Stomach smooth muscle (tissue), 2 donors: ENCODE measurements at regions not wholly inside any gene's neighbourhood (a gene's known extent, or its start where the extent isn't known, plus 50 kb on each side); places are given as distances from the start of the nearest gene placed in this dataset.
"Not testable (repeated sequence)": the region's sequence is repeated elsewhere in the genome, so short reads cannot be mapped to it uniquely, and the experiment has no call there.

ENCODE experiments used
- H3K27ac ChIP-seq: one replicate; pipeline ENCODE4 v1.7.0; 2013; ENCODE audit warnings: mild to moderate bottlenecking, low read length, inconsistent platforms
- H3K27me3 ChIP-seq, 2 donors: one replicate each; pipeline ENCODE4 v1.7.0; 2013; ENCODE audit warnings: low read length in 2 of 2; ENCODE audit not compliant: insufficient read depth in 2 of 2, control insufficient read depth in 1 of 2
- H3K36me3 ChIP-seq, 2 donors: one replicate each; pipeline ENCODE4 v1.7.0; 2013; ENCODE audit warnings: low read length in 2 of 2; ENCODE audit not compliant: control insufficient read depth in 2 of 2, insufficient read depth in 2 of 2
- H3K4me1 ChIP-seq: one replicate; pipeline ENCODE4 v1.7.0; 2013; ENCODE audit warnings: low read length; ENCODE audit not compliant: control insufficient read depth, insufficient read depth
- H3K4me3 ChIP-seq, 2 donors: one replicate each; pipeline ENCODE4 v1.7.0; 2013; ENCODE audit warnings: low read length in 2 of 2
- H3K9ac ChIP-seq, 2 donors: one replicate each; pipeline ENCODE4 v1.7.0; 2013; ENCODE audit warnings: low read length in 2 of 2, mild to moderate bottlenecking in 1 of 2
- H3K9me3 ChIP-seq, 2 donors: one replicate each; pipeline ENCODE4 v1.7.0; 2013; ENCODE audit warnings: low read length in 2 of 2; ENCODE audit not compliant: control insufficient read depth in 2 of 2
- donor health status: healthy.
- donor health status: Pancreatic carcinoma.

- H3K9ac ChIP-seq: no peak overlapping the region
- no peaks in the 10 kb centered on the region for H3K9me3 ChIP-seq
- H3K27me3 ChIP-seq: no peaks in the 10 kb centered on the region
- no peak overlapping the region for H3K4me3 ChIP-seq
- no peak overlapping the region for H3K27ac ChIP-seq
- no peaks in the 10 kb centered on the region for H3K4me1 ChIP-seq
- no peaks in the 10 kb centered on the region for H3K36me3 ChIP-seq
These were observed 236.0 kb upstream of the STXBP5 start for GRCh38 chr6:146968041-146968760.

DNA sequence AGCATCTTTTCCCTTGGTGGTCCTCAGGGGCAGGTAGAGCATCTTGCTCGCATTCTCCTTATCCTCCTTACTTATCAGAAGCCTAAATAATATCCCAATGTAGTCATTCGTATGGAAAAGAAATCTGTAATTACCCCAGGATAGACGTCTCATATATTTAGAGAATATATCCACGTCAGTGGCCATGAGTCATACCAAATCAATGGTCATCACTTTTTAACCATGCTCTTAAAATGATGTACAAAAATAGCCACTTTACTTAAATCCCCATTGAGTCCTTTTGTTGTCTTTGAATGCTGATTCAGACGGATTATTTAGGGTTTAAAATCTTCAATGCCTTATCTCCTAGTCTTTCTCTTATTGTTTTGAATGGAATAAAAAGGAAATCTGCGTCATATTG, 231.7 kb upstream of the STXBP5 start:
- H3K27me3 ChIP-seq: no peaks in the 10 kb centered on the region
- H3K4me3 ChIP-seq: no peak overlapping the region
- no peak overlapping the region for H3K9ac ChIP-seq
- no peak overlapping the region for H3K27ac ChIP-seq
- H3K36me3 ChIP-seq: no peaks in the 10 kb centered on the region
- no peaks in the 10 kb centered on the region for H3K9me3 ChIP-seq
- no peaks in the 10 kb centered on the region for H3K4me1 ChIP-seq

GRCh38 chr6:146974351-146974750, 229.9 kb upstream of the STXBP5 start:
- H3K4me3 ChIP-seq: no peak overlapping the region
- no peak overlapping the region for H3K9ac ChIP-seq
- H3K36me3 ChIP-seq: no peaks in the 10 kb centered on the region
- H3K4me1 ChIP-seq: no peaks in the 10 kb centered on the region
- no peaks in the 10 kb centered on the region for H3K27me3 ChIP-seq
- no peaks in the 10 kb centered on the region for H3K9me3 ChIP-seq
- H3K27ac ChIP-seq: no peak overlapping the region

DNA sequence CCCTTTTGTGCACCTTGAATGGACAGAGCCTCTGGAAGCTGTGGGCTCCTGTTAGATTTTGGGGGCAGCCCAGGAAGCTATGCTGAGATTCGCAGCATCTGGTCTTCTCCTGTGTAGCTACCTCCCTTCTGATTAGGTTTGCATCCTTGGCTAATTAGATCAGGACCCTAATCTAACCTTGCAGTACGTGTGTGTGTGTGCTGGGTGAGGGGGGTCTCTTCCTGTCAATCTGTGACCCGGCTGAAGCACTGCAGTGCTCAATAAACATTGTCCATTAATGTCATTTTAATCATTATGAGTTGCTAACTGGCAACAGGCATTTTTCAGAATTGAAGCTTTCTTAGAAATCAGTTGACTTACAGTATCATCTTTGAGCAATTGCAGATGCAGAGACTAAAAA, 229.1 kb upstream of the STXBP5 start:
- H3K27me3 ChIP-seq: no peaks in the 10 kb centered on the region
- no peak overlapping the region for H3K9ac ChIP-seq
- H3K36me3 ChIP-seq: no peaks in the 10 kb centered on the region
- H3K4me1 ChIP-seq: no peaks in the 10 kb centered on the region
- H3K9me3 ChIP-seq: no peaks in the 10 kb centered on the region
- H3K4me3 ChIP-seq: no peak overlapping the region
- no peak overlapping the region for H3K27ac ChIP-seq

DNA sequence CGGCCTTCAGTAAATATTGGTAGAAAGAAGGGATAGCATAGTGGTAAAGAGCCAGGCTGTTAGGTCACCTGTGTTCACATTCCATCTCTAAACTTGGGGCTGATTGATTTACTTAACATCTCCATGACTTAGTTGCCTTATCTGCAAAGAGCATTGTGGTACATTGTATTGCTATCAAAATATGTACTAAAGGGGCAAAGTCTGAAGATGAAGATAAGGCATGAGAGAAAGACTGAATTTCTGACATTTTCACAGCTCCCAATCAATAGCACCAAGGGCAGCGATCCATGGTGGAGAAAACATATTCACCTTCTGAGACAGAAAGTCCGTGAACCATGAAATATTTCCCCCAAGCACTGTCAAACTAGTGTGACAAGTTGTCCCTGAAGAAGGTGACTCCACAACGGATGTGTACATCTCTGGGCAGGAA, 223.3 kb upstream of the STXBP5 start:
- H3K27ac ChIP-seq: no peak overlapping the region
- no peak overlapping the region for H3K9ac ChIP-seq
- no peak overlapping the region for H3K4me3 ChIP-seq
- no peaks in the 10 kb centered on the region for H3K4me1 ChIP-seq
- H3K9me3 ChIP-seq: no peaks in the 10 kb centered on the region
- H3K27me3 ChIP-seq: no peaks in the 10 kb centered on the region
- no peaks in the 10 kb centered on the region for H3K36me3 ChIP-seq

GRCh38 chr6:146981981-146982380, 222.2 kb upstream of the STXBP5 start:
- Histone ChIP-seq H3K36me3 (no peaks in the 10 kb centered on the region), H3K9me3 (no peaks in the 10 kb centered on the region), H3K27me3 (no peaks in the 10 kb centered on the region), H3K9ac (no peak overlapping the region), H3K27ac (no peak overlapping the region), H3K4me1 (no peaks in the 10 kb centered on the region), H3K4me3 (no peak overlapping the region)

- Histone ChIP-seq H3K27ac (no peak overlapping the region), H3K4me1 (no peaks in the 10 kb centered on the region), H3K36me3 (no peaks in the 10 kb centered on the region), H3K9ac (no peak overlapping the region), H3K27me3 (no peaks in the 10 kb centered on the region), H3K9me3 (no peaks in the 10 kb centered on the region), H3K4me3 (no peak overlapping the region)
These were observed 219.8 kb upstream of the STXBP5 start for GRCh38 chr6:146984251-146984924.

DNA sequence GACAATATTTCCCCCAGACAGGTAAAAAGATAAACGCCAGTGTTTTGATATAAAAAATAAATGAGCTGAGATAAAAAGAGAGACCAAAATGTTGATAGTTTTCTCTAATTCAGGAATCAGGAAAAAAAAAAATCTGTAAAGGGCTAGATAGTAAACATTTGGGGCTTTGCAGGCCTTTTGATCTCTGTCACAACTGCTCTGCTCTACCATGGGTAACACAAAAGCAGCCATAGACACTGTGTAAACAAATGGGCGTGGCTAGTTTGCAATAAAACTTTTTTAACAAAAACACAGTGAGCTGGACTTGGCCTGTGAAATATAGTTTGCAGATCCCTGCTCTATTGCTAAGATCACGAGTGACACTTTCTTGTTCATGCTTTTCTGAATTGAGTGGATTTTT, 219.1 kb upstream of the STXBP5 start:
- H3K4me3 ChIP-seq: no peak overlapping the region
- no peak overlapping the region for H3K9ac ChIP-seq
- no peaks in the 10 kb centered on the region for H3K27me3 ChIP-seq
- H3K4me1 ChIP-seq: no peaks in the 10 kb centered on the region
- no peak overlapping the region for H3K27ac ChIP-seq
- H3K36me3 ChIP-seq: no peaks in the 10 kb centered on the region
- H3K9me3 ChIP-seq: no peaks in the 10 kb centered on the region

GRCh38 chr6:146985966-146986365, 218.3 kb upstream of the STXBP5 start:
- Histone ChIP-seq H3K4me1 (no peaks in the 10 kb centered on the region), H3K27me3 (no peaks in the 10 kb centered on the region), H3K9ac (no peak overlapping the region), H3K4me3 (no peak overlapping the region), H3K9me3 (no peaks in the 10 kb centered on the region), H3K36me3 (no peaks in the 10 kb centered on the region), H3K27ac (no peak overlapping the region)

- not testable (repeated sequence) for H3K4me1 ChIP-seq, H3K9ac ChIP-seq, H3K4me3 ChIP-seq, H3K27ac ChIP-seq, H3K27me3 ChIP-seq, H3K9me3 ChIP-seq, H3K36me3 ChIP-seq
These were observed 216.3 kb upstream of the STXBP5 start for GRCh38 chr6:146987938-146988337.

GRCh38 chr6:146989860-146990259, 214.4 kb upstream of the STXBP5 start:
- Histone ChIP-seq H3K9me3 (no peaks in the 10 kb centered on the region), H3K4me3 (no peak overlapping the region), H3K27me3 (no peaks in the 10 kb centered on the region), H3K4me1 (no peaks in the 10 kb centered on the region), H3K27ac (no peak overlapping the region), H3K9ac (no peak overlapping the region), H3K36me3 (no peaks in the 10 kb centered on the region)
